ENCODE measurements at regions not wholly inside any gene's neighbourhood (a gene's known extent, or its start where the extent isn't known, plus 50 kb on each side); places are given as distances from the start of the nearest gene placed in this dataset.
"Not testable (repeated sequence)": the region's sequence is repeated elsewhere in the genome, so short reads cannot be mapped to it uniquely, and the experiment has no call there.

DNA sequence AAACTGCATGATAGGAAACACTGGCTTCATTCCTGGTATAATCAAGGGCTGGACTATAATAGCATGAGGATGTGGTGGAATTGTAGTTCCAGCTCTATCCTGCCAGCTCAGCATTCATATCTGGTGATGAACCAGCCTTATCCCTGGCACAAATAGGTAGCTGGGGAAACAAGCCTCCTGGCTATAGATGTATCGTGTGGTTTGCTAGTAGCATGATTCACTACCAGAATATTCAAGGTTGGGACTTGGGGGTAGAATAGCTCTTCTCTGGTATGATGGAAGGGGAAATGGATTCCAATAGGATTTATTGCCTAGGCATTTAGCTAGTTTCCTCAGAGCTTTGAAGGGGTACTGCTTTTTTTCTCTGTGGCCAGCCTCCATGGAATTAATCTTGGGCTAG, 532.8 kb downstream of the FBXO15 start:
- DNase-seq = no peak

DNA sequence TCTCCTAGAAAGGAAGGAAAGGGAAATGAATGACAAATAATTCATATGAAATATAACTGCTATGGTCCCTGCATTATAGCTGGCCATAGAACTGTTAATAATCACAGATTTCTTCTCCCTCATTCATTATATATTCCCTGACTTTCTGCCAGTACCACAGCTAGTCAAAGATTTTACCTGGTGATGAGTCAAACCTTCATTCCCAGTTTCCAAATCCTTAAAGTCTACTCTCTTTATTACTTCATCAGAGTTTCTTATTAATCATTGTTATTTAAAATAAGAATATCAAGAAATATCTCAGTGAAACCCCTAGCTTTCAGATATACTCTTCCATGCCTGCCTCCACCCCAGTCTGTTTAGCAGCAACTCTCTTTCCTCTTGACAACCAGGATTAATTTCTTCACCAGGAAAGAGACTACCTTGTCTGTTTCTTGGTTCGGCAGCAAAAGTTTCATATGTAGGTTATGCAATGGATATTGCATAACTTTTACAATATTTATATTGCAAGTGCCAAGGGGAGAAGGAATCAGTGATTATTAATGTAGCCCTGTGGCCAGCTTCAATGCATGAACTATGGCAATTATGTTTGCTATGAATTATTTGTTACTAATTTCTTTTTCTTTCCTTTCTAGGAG, 533.8 kb downstream of the FBXO15 start:
- no peak for DNase-seq

DNA sequence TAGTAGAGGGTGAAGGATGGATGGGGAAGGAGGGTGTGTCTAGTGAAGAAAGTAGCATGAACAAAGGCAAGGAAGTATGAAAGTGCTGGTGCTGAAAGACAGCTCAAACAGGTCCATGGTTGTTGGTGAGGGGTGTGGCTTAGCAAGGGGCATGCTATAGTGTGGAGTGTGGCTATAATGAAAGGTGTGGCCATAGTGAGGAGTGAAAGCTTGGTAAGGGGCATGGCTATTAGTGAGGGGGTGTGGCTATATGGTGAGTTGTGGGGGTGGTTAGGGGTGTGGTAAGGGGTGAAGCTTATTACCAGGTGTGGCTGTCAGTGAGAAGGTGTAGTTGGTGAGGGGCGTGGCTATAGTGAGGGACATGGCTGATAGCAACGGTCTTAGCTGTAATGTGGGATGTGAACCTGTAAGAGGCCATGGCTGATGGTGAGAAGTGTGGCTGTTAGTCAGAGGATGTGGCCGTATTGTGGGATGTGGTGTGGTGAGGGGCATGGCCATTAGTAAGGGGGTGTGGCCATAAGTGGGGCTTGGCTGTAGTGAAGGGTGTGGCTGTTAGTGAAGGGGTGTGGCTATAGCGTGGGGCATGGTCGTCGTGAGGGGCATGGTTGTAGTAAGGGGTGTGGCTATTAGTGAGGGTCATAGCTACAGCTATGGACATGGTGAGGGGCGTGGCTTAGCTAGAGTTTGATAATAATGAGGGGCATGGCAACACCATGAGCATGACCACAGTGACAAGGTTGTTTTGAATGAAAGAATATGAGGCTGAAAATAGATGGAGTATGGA, 549.6 kb downstream of the FBXO15 start:
- DNase-seq = no peak

DNA sequence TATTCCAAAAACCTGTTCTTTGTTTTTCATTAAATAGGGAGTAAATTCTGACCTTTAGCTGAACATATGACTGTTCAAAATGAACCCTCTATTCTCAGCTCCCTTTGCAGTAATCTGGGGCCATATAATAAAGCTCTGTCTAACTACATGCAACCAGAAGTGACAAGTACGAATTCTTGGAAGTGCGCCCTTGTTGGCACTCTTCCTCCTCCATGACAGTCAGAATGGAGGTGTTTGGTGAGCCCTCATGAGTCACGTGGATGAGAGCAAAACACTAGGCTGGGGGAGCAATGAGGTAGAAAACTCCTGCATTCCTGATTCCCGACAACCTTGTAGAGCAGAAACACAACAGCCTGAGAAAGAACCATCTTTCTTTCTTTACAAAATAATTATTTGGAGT, 552.9 kb downstream of the FBXO15 start:
- no peak for DNase-seq

DNA sequence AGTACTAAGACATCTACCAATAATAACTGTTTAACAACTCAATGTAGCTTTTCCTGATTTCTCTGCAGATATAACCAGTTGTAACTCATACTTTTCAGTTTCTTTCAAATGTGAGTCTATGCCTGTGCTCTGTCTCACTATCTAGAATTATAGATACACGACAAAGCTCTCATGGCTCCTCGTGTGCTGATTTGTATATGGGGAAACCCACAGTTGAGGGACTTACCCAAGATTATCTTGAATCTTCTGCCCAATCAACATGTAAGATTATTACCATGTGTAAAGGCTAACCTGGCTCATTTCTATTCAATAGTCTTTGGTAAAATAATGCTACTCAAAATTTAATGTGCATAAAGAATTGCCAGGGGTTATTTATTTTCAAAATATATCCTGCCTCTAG, 554.4 kb downstream of the FBXO15 start:
- no peak for DNase-seq

DNA sequence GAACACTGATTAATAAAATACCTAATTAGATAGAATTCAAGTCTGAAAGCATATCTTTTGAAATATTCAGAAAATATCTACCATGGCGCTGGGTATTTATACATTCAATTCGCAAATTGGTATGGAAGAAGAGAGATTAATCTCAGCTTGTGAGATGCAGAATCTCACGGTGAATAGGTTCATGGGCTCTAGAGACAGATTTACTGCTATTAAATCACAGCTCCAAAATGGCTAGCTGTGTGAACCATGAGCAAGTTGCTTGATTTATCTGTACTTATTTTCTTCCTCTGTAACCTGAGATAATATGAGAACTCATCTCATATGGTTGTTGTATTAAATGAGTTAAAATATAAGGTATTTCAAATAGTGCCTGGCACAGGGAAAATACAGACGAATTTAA, 556.7 kb downstream of the FBXO15 start:
- DNase-seq = no peak

DNA sequence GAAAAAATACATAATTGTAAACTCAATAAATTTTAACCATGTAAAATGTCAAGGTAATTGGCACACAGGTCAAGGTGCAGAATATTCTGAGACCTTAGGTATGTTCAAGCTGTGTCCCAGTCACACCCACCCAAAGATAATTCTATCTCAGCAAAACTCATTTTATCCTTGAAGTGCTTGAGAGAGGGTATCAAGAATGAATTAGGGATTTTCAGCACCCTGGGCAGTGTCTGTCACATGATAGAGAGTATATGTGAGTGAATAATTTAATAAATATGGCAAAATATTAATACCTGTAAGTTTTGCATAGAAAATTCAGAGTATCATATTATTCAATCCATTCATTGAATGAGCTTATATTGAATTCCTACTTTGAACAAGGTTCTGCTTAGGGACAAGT, 567.9 kb downstream of the FBXO15 start:
- no peak for DNase-seq

DNA sequence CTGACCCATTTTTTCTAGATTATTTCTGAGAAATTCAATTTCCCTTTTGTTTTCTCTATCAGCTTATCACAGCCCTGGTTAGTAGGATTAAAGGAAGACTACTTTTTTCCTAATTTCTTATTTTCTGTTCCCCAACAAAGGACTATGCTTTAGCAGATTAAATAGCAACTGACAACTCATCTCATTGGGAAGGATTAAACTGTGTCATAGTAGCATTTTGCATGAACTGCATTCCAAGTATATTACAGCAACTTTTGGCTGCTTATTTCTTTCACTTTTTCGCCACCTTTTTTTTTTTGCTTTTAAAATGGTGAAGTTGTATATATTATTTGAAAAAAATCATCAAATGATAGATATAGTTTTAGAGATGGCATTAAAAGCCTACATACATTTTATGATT, 570.3 kb downstream of the FBXO15 start:
- DNase-seq = no peak

DNA sequence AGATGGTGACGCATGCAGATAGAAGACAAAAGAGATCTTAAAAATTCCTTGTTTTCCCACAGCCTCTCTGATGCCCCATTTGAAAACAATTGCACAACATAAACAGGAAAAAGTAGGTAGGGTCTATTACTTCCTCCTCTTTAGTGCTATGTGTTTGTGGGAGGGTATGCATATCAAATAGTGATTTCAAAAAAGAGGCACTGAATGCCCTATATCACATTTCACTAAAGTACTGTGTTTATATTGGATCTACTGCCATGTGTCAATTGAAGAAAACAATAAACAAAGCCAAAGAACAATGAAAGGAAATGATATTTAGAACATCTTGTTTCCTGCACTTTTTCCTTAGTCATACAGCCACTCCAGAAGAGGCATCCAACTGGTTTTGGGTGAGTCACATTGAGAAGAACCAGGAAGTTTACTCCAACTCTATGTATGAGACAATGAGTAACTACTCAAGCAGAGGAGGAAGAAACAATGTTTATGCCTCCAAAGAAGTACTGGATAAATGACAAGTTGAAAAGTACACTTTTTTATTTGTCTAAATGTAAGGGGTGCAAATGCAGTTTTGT, 583.6 kb downstream of the FBXO15 start:
- DNase-seq = no peak

DNA sequence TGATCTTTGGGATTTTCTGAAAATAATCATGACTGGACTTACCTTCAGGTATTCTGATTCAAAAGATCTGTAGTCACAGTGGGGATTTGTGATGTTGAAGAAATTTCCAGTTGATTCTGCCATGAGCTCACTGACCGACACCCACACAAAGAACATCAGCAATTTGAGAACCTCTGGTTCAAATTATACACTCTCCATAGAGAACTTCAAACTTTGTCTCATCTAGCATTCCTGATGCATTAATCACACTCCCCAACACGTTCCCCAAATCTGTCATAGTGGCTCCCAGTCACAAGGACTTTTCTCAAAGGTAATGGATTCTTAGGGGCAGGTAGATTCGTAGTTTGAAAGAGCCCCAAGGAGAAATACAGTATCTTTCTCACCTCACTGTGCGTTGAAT, 584.3 kb downstream of the FBXO15 start:
- DNase-seq = no peak

DNA sequence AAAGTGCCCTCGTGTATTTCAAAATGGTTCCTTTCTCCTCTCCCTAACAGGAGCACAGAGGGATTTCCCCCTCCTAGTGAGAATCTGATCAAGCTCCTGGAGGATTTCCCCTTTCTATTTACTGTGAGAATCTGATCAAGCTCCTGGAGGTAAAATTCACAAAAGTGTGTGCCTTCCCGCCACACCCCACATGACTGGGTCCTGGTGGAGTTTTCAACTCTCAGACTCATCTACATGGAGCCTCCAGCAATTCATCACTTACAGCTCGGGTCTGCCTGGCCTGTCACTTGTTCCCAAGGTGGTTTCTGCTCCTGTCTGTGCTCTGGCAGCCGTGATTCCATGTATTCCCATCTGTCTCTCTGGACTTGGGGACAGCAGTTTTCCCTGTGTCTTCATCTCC, 590.7 kb downstream of the FBXO15 start:
- no peak for DNase-seq

DNA sequence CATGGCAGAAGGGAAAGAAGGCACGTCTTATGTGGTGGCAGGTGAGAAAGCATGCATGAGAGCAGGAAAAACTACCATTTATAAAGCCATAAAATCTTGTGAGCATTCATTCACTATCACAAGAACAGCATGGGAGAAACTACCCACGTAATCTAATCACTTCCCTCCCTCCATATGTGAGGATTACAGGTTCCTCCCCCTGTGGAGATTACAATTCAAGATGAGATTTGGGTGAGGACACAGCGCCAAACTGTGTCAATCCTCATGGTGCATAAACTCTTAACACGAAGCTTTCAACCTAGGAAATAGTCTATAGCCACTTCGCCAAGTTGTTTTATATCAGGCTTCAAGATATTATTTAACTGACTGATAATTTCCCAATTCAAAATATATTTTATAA, 595.5 kb downstream of the FBXO15 start:
- DNase-seq = no peak

DNA sequence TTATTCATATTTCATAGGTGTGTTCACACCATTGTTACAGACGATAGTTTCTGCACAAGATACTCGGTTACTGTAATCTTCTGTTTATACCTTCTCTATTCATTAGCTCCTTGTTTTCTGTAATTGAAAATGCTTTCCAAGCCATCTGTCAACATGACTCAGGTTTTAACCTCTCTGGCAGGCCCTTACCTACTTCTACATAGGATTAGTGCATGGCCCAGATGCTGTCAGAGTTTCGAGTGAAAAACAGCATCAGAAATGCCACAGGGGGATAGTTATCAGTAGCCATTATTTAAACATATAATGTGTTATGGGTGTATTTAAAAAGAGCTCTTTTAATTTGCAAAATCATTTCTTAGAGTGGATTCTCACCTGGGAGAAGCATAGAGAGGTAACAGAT, 596.4 kb downstream of the FBXO15 start:
- DNase-seq = no peak

DNA sequence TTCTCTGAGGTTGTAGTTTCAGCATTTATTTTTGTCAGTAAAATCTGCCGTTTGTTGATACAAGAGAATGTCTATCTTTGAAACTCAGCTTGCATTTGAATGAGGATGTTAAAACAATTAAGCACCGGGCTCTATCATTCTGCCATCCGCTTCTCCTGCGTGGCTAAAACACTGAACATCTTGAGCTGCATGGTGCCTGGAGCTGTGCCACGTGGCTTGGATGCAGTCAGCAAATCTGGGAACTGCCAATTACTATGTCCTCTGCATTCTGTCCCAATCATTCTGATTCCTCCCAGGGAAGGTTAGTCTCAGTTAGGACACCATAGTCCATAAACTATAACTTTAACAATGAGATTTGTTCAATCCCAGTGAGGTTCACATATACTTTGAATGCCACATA, 598.4 kb downstream of the FBXO15 start:
- no peak for DNase-seq

DNA sequence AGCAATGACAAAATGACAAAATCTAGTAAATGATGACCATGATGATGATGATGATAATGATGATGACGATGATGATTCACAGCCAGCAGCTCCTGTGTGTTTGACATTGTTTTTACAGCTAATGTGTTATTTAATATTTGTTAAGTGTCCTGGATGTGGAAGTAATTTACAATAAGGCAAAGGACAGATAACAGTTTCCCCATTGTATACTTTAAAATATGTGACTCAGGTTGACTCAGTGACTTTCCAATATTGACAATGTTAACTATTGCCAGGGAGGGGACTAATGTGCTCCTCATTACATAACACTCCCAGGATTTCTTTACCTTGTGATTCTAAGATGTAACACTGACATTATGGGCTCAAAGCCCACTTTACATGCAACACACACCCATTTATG, 602.2 kb downstream of the FBXO15 start:
- no peak for DNase-seq

DNA sequence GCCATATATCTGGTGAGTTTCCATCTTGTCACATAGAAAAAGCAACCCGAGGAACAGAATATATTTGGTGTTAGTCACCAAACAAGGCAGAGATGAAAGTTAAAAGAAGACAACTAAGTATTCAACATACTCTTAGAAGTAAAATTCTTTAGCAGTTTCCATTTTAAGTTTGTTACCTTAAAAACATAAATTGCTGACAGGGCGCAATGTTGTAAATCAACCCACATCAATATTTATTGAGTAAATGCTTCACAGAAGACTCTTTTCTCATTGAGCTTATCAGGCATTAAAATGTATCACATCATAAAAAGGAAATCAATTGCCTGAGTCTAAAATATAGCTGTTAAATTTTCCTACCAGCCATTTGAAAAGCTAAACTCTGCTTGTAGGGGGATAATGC, 603.0 kb downstream of the FBXO15 start:
- DNase-seq = no peak

DNA sequence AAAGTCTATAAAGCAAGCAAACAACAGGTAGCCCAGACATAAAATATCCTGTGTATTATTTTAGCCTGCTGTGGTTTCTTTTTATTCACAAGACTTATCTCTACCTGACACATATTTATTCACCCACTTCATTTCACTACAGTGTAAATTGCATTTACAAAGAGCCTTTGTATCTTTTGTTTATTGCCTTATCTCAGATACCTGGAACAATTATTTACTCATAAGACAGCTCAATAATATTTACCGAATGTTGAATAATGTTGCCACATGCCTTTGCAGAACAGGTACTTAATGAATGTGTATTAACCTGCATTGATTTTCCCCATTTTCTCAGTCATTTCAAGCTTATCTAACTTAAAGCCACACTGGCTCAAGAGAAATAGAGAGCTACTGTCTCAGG, 603.6 kb downstream of the FBXO15 start:
- no peak for DNase-seq

DNA sequence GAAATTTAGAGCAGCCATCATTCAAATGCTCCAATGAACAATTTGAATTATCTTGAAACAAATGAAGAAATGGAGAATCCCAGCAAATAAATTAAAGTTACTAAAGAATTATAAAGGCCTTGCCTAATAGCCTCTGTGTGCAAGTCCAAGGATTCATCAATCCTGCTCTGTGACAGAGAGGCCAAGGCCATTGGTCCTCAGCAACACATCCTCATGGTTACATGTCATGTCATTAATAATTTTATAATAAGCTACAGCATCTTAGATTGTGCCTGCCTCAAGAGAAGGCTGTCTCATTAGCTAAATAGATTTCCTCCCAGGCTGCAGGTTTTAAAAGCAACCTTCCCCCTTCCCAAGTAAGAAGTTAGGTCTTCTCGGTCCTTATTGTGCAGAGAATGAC, 611.6 kb downstream of the FBXO15 start:
- DNase-seq = no peak

DNA sequence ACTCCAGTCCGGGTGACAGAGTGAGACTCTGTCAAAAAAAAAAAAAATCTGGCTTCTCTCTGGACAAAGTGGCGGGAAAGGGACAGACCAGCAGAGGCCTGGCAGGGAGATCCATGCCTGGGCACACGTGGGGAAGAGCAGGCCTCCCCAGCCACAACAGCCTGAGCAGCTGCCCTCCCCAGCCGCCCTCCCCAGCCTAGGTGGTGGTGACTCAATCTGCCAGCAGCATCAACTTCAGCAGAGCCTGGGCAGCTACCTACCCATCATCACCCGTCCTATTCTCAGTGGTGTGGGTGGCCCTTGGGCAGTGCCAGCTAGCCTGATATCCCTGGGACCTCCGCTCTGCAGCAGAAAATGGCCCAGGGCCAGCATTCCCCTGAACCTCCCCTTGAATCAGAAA, 612.4 kb downstream of the FBXO15 start:
- no peak for DNase-seq

DNA sequence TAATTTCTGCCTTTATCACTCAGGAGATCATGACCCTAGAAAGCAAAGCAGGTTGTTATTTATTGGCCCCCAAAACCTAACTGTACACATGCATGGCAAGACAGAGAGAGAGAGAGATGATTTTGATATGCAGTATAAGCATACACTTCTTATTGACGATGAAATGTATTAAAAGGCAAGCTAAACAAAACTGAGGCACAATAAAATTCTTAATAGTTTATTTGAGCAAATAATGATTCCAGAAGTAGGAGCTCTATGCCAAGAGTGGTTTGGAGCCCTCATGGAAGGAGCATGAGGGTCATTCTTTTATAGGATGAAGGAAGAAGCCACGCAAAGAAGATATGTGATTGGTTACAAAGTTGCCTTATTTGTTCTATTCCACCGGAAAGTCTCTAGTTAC, 616.0 kb downstream of the FBXO15 start:
- DNase-seq = no peak

DNA sequence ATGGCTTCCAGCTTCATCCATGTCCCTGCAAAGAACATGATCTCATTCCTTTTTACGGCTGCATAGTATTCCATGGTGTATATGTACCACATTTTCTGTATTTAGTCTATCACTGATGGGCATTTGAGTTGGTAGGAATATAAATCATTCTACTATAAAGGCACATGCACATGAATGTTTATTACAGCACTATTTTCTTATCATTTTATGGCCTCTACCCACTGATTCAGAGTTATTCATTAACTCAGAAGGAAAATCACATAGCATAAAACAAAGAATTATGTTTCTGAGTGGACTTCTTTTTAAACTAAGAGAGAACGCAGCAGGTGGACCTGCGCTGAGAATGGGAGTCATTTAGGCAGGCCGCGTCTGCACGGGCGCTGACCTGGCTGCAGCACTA, 619.6 kb downstream of the FBXO15 start:
- DNase-seq = no peak

DNA sequence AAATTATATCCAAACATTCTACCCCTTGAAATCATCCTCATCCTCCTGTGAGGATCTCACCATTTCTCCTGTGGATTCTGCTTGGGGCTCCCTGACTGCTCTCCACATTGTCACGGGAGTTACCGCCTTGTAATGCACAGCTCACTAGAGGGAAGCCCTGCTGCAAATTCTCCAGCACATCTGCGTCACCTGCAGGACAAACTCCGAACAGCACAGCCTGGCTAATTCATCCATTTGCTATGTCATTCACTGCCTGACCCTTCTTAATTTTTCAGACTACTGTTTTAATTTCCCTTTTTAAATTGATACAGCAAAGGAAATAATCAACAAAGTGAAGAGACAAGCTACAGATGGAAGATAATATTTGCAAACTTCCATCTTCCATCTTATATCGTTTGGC, 627.4 kb downstream of the FBXO15 start:
- no peak for DNase-seq

DNA sequence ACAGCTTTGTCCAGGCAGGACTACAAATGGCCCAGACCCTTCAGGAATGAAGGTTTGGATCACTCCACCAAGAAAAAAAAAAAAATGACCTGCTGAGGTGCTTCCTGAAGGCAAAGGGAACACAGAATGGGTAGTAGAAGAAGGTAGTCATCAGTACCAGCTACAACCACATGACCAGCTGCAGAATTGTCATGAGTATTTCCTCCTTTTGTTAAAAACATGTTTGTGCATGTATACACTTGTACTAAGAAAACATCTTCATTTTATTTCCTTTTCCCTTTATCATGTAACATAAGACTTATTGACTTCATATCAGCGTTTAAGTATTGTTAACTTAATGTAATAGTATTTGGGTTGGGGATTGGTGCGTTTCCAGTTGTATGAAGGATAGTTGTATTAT, 631.6 kb downstream of the FBXO15 start:
- not testable (repeated sequence) for DNase-seq

DNA sequence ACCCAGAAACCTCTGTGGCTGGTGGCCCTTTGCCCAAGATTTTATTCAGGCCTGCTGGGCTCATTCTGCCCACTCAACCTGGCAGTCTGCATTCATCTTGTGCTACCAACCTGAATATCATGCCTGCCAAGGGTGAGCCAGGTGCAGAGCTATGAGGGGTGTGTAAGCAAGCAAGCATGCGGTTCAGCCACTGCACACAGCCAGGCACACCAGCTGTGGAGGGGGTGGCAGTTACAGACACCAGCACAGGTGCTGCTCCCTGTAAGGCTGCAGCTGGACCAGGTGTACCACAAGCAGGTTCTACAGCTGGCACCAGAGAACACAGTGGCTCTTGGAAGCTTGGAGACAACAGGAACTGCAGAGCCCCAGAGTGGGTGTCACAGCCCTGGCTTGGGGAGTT, 633.2 kb downstream of the FBXO15 start:
- no peak for DNase-seq

All from CD4-positive, alpha-beta T cell treated with Interleukin-4 for 4 hours (primary cell).